Naive thymus-derived CD4-positive, alpha-beta T cell (primary cell): ENCODE measurements at regions not wholly inside any gene's neighbourhood (a gene's known extent, or its start where the extent isn't known, plus 50 kb on each side); places are given as distances from the start of the nearest gene placed in this dataset.
A peak's percentile ranks its signal among the peaks of the same experiment; 100 is the strongest.

Experiments
- ATAC-seq: fragments of 150-1000 bp; cut with Tn5 transposase; 2 replicates; pipeline ENCODE4 v1.10.0; 2021; ENCODE audit warnings: mild to moderate bottlenecking, moderate library complexity
- CTCF ChIA-PET: fragments of 350-600 bp; sonication (Branson Sonifier 250); formaldehyde crosslinking; loops from one replicate; lab custom pipeline; 2021; ENCODE audit warnings: antibody characterized with exemption; lab: Charles Lee
- POLR2A ChIA-PET: fragments of 350-600 bp; sonication (Branson Sonifier 250); formaldehyde crosslinking; loops from one replicate; lab custom pipeline; 2021; ENCODE audit warnings: antibody characterized with exemption, inconsistent platforms; lab: Charles Lee
- DNase-seq, 9 donors: peaks; one replicate each; pipeline versions ENCODE4 v3.0.0 to v3.0.0-alpha.2; 2020 to 2022; ENCODE audit warnings: mixed read lengths in 1 of 9
- H3K27ac ChIP-seq: one replicate; pipeline ENCODE4 v1.7.0; 2013; ENCODE audit warnings: mild to moderate bottlenecking, low read depth, low read length, moderate library complexity
- H3K27me3 ChIP-seq, 2 donors: one replicate each; pipeline ENCODE4 v1.7.0; 2013; ENCODE audit warnings: low read length in 2 of 2, mild to moderate bottlenecking in 2 of 2, moderate library complexity in 2 of 2; ENCODE audit not compliant: control insufficient read depth in 2 of 2, insufficient read depth in 2 of 2
- H3K36me3 ChIP-seq, 3 experiments: 1 replicate in 2 of 3; 2 replicates in 1 of 3; pipeline ENCODE4 v1.7.0; 2013; ENCODE audit warnings: low read length in 3 of 3, mild to moderate bottlenecking in 3 of 3, moderate library complexity in 1 of 3; ENCODE audit not compliant: insufficient read depth in 3 of 3, control insufficient read depth in 2 of 3
- H3K4me1 ChIP-seq, 2 donors: one replicate each; pipeline ENCODE4 v1.7.0; 2013; ENCODE audit warnings: low read length in 2 of 2, mild to moderate bottlenecking in 2 of 2, moderate library complexity in 1 of 2; ENCODE audit not compliant: control insufficient read depth in 2 of 2, insufficient read depth in 2 of 2
- H3K4me3 ChIP-seq: 2 replicates; pipeline ENCODE4 v1.7.0; 2013; ENCODE audit warnings: mild to moderate bottlenecking, low read length
- H3K9me3 ChIP-seq, 3 experiments: 1 replicate in 2 of 3; 2 replicates in 1 of 3; pipeline ENCODE4 v1.7.0; 2013; ENCODE audit warnings: low read length in 3 of 3; ENCODE audit not compliant: control insufficient read depth in 2 of 3
- H3K27ac Mint-ChIP-seq, 9 donors: one replicate each; pipeline ENCODE4 v1.8.0; 2020 to 2022; ENCODE audit warnings: mixed read lengths in 9 of 9, mild to moderate bottlenecking in 8 of 9, moderate library complexity in 5 of 9, inconsistent platforms in 2 of 9
- H3K27me3 Mint-ChIP-seq, 5 donors: one replicate each; pipeline ENCODE4 v1.8.0; 2021 to 2022; ENCODE audit warnings: mixed read lengths in 5 of 5, mild to moderate bottlenecking in 1 of 5
- H3K36me3 Mint-ChIP-seq, 5 donors: one replicate each; pipeline ENCODE4 v1.8.0; 2020 to 2022; ENCODE audit warnings: mixed read lengths in 5 of 5, mild to moderate bottlenecking in 3 of 5, inconsistent platforms in 1 of 5
- H3K4me1 Mint-ChIP-seq, 7 donors: one replicate each; pipeline ENCODE4 v1.8.0; 2020 to 2022; ENCODE audit warnings: mixed read lengths in 7 of 7, mild to moderate bottlenecking in 3 of 7, inconsistent platforms in 1 of 7
- H3K4me3 Mint-ChIP-seq, 10 donors: one replicate each; pipeline ENCODE4 v1.8.0; 2020 to 2022; ENCODE audit warnings: mild to moderate bottlenecking in 10 of 10, mixed read lengths in 10 of 10, moderate library complexity in 6 of 10, inconsistent platforms in 2 of 10
- H3K9me3 Mint-ChIP-seq, 11 donors: one replicate each; pipeline ENCODE4 v1.8.0; 2020 to 2022; ENCODE audit warnings: mixed read lengths in 11 of 11, mild to moderate bottlenecking in 4 of 11, inconsistent platforms in 1 of 11, moderate library complexity in 1 of 11
- intact Hi-C, 2 donors: fragments of 100-400 bp; cut with micrococcal nuclease; formaldehyde crosslinking; loops; one replicate each; pipeline ENCODE4 v1.15.1; 2023

DNA sequence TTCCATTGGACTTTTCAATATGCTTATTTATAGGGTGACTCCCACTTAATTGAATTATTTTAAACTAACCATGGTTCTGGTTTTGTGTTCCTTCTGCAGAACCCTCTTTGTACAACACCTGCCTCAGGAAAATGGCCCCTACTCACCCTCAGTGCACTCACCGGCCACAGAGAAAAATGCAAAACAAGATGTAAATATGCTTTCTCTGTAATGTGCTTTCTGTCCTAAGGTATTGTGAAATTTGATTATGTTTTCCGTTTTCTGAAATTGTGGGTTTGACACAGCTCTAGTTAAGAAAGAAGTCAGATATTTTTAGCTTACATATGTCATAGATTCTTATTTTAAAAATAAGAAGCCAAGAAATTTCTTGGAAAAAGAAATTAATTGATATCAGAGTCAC is 357.7 kb upstream of the SMIM21 start:
- no peak overlapping the region for H3K4me3 Mint-ChIP-seq
- Histone ChIP-seq H3K36me3 (no peaks in the 10 kb centered on the region), H3K27ac (no peak overlapping the region), H3K4me3 (no peak overlapping the region), H3K4me1 (no peaks in the 10 kb centered on the region), H3K9me3 (no peaks in the 10 kb centered on the region), H3K27me3 (no peaks in the 10 kb centered on the region)
- ChIA-PET CTCF (no interaction called here), POLR2A (no interaction called here)
- peaks cover 0 to 4% (median 0%) of the 10 kb centered on the region in 11 donors for H3K9me3 Mint-ChIP-seq
- intact Hi-C loops = no loop called here
- peaks cover 0 to 64% (median 35%) of the 10 kb centered on the region in 5 donors for H3K27me3 Mint-ChIP-seq
- H3K36me3 Mint-ChIP-seq = no peaks in the 10 kb centered on the region
- ATAC-seq (no peak), DNase-seq (no peak)
- peaks cover 0 to 4% (median 0%) of the 10 kb centered on the region in 7 donors for H3K4me1 Mint-ChIP-seq
- no peak overlapping the region for H3K27ac Mint-ChIP-seq

DNA sequence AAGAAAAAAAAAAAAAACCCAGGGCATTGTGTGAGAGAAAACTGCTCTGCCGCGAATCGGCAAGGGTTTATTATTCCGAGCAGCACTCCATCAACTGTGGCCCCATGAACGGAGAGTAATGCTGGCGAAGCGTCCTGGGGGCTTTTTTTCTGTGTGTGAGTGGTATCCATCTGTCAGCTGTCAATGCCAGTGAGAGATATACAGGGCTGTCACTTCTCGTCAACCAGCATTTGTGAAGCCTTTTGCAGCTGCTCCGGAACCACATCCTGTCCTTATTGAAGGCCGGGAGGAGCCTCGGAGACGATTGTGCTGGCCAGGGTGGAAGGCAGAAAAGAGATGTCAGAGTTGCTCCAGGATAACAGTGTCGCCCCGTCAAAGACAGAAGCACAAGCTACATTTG is 356.9 kb upstream of the SMIM21 start:
- H3K36me3 Mint-ChIP-seq = no peaks in the 10 kb centered on the region
- Histone ChIP-seq H3K4me3 (no peak overlapping the region), H3K9me3 (no peaks in the 10 kb centered on the region), H3K4me1 (no peaks in the 10 kb centered on the region), H3K27me3 (no peaks in the 10 kb centered on the region), H3K36me3 (no peaks in the 10 kb centered on the region), H3K27ac (no peak overlapping the region)
- ATAC-seq (no peak), DNase-seq (no peak)
- peaks cover 0 to 4% (median 0%) of the 10 kb centered on the region in 7 donors for H3K4me1 Mint-ChIP-seq
- no peak overlapping the region for H3K27ac Mint-ChIP-seq
- H3K9me3 Mint-ChIP-seq = peaks cover 0 to 5% (median 0%) of the 10 kb centered on the region in 11 donors
- H3K4me3 Mint-ChIP-seq = no peak overlapping the region
- POLR2A ChIA-PET = no interaction called here
- intact Hi-C loops = no loop called here
- peaks cover 0 to 62% (median 40%) of the 10 kb centered on the region in 5 donors for H3K27me3 Mint-ChIP-seq
- CTCF ChIA-PET = no interaction called here

DNA sequence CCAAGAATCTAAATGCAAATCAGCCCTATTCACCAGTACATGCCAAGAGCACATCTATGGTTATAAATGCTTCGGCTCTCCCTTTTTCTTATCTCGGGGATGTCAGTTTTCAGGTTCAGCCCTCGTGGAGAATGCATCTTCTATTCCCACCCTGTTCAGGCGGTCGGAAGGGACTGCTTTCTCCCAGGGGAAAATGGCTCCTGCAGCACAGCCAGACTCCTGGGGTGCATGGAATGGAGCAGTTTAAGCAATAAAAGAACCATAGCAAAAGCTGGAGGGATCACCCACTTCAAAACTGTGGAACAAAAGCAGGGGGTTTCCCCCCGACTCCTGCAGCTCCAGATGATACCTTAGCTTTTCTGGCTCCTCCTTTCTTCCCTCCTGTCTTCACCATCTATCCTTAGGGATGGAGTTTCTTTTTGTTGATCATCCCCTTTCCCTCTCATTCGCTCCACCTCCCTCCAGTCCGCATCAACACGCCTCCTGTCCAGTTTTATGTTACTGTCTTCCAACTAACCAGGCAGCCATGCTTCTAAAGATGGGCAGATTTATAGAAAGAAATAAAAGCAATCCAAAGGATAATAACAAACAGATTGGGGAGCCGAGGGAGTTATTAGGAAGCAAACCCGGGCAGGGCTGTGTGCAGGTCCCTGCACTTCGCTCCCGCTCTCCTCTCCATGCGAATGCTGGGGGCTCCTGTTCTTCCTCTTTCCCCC is 356.2 kb upstream of the SMIM21 start:
- H3K27ac Mint-ChIP-seq = no peak overlapping the region
- H3K4me3 Mint-ChIP-seq = no peak overlapping the region
- Histone ChIP-seq H3K27me3 (no peaks in the 10 kb centered on the region), H3K36me3 (no peaks in the 10 kb centered on the region), H3K4me3 (no peak overlapping the region), H3K9me3 (no peaks in the 10 kb centered on the region), H3K4me1 (no peaks in the 10 kb centered on the region), H3K27ac (no peak overlapping the region)
- no peak for DNase-seq
- POLR2A ChIA-PET = no interaction called here
- H3K27me3 Mint-ChIP-seq = peaks cover 0 to 57% (median 40%) of the 10 kb centered on the region in 5 donors
- H3K9me3 Mint-ChIP-seq = peaks cover 0 to 5% (median 0%) of the 10 kb centered on the region in 11 donors
- CTCF ChIA-PET = no interaction called here
- H3K36me3 Mint-ChIP-seq = no peaks in the 10 kb centered on the region
- ATAC-seq = no peak
- intact Hi-C loops = no loop called here
- peaks cover 0 to 4% (median 0%) of the 10 kb centered on the region in 7 donors for H3K4me1 Mint-ChIP-seq

DNA sequence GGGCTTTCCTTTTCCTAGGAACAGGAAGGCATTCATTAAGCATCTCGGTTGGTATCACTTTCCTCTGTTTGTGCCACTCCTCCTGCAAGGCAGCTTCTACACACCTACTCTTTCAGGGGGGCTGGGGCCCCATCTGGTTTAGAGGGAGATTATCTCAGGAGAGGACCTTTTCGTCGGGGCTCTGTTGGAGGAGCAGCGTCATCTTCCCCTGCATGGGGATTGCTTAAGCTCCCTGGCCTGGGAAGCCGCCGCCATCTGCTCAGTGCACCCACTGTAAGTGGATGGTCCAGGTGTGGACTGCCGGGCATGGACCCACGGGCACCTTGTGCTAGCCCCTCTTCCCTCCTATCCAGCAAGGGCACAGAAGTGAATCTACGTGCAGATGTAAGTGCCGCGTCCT is 355.3 kb upstream of the SMIM21 start:
- Mint-ChIP-seq H3K9me3 (peaks cover 0 to 3% (median 0%) of the 10 kb centered on the region in 11 donors), H3K27ac (no peak overlapping the region), H3K4me1 (peaks cover 0 to 4% (median 0%) of the 10 kb centered on the region in 7 donors), H3K27me3 (peaks cover 0 to 54% (median 36%) of the 10 kb centered on the region in 5 donors), H3K36me3 (no peaks in the 10 kb centered on the region), H3K4me3 (no peak overlapping the region)
- intact Hi-C loops = no loop called here
- DNase-seq (no peak), ATAC-seq (no peak)
- Histone ChIP-seq H3K36me3 (no peaks in the 10 kb centered on the region), H3K27ac (no peak overlapping the region), H3K4me1 (no peaks in the 10 kb centered on the region), H3K27me3 (no peaks in the 10 kb centered on the region), H3K9me3 (no peaks in the 10 kb centered on the region), H3K4me3 (no peak overlapping the region)
- CTCF ChIA-PET = no interaction called here
- POLR2A ChIA-PET = no interaction called here

DNA sequence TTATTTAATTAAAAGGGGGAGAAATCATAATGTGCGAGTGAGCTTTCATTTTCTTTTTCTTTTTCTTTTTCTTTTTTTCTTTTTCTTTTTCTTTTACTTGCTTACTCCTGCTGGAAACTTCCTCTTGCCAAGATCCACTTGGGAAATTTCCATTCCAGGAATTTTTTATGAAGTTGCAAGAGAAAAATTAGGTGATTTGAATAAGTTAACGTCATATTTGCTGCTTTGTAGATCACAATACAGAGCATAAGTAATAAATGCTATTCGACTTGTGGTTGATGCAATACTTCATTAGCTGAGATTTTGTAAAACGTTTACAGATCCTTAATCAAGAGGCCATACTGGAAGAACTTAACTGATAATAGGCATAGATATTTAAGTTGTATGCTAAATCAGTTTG is 354.7 kb upstream of the SMIM21 start:
- Mint-ChIP-seq H3K27me3 (peaks cover 0 to 54% (median 34%) of the 10 kb centered on the region in 5 donors), H3K36me3 (no peaks in the 10 kb centered on the region), H3K9me3 (peaks cover 0 to 3% (median 0%) of the 10 kb centered on the region in 11 donors), H3K4me1 (peaks cover 0 to 4% (median 0%) of the 10 kb centered on the region in 7 donors), H3K27ac (no peak overlapping the region), H3K4me3 (no peak overlapping the region)
- no peaks in the 10 kb centered on the region for H3K27me3 ChIP-seq
- no peaks in the 10 kb centered on the region for H3K36me3 ChIP-seq
- ATAC-seq (no peak), DNase-seq (no peak)
- no peak overlapping the region for H3K4me3 ChIP-seq
- intact Hi-C loops = no loop called here
- no peaks in the 10 kb centered on the region for H3K9me3 ChIP-seq
- POLR2A ChIA-PET = no interaction called here
- H3K27ac ChIP-seq = no peak overlapping the region
- no peaks in the 10 kb centered on the region for H3K4me1 ChIP-seq
- CTCF ChIA-PET = no interaction called here

DNA sequence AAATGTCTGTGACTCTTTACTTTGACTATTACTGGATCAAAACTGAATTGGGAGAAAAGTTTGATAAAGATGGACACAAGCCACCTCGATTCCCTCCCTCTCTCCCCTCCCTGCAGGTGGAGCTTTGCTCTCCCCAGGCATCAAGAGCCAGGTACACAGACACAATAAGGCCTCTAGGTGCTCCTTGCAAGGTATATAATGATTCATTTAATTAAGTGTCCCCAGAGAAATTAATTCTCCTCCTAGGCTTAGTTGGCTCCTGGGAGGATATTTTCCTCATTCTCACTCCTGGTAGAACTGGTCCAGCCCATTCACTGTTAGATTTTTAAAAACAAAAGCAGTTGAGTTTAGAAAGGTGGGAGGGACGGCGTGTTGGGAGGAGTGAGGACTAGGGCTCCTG is 352.4 kb upstream of the SMIM21 start:
- no peaks in the 10 kb centered on the region for H3K4me1 ChIP-seq
- Mint-ChIP-seq H3K4me3 (no peak overlapping the region), H3K27ac (no peak overlapping the region), H3K27me3 (peaks cover 0 to 50% (median 19%) of the 10 kb centered on the region in 5 donors), H3K36me3 (no peaks in the 10 kb centered on the region), H3K9me3 (peaks cover 0 to 1% (median 0%) of the 10 kb centered on the region in 11 donors), H3K4me1 (peaks cover 0 to 4% (median 0%) of the 10 kb centered on the region in 7 donors)
- POLR2A ChIA-PET = no interaction called here
- intact Hi-C loops = no loop called here
- ATAC-seq (no peak), DNase-seq (no peak)
- no peaks in the 10 kb centered on the region for H3K27me3 ChIP-seq
- H3K36me3 ChIP-seq = no peaks in the 10 kb centered on the region
- no peak overlapping the region for H3K4me3 ChIP-seq
- CTCF ChIA-PET = no interaction called here
- H3K27ac ChIP-seq = no peak overlapping the region
- no peaks in the 10 kb centered on the region for H3K9me3 ChIP-seq

DNA sequence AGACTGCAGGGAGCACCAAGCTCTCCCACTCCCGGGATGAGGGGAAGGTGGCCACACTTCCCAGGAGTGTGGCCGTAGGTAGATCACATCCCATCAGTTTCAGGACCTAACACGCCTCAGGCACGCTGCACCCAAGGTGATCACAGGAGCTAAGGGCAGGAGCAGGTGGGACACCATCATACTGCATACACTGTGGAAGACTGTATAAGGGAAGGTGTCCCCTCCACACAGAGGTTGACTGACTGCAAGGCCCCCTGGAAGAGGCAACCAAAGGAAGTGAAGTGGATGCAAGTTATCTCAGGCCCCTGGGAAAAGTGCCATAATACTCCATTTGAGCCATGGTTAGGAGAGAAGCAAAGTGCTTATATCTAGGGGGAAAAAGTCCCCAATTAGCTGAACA is 351.9 kb upstream of the SMIM21 start:
- Histone ChIP-seq H3K27ac (no peak overlapping the region), H3K36me3 (no peaks in the 10 kb centered on the region), H3K4me3 (no peak overlapping the region), H3K27me3 (no peaks in the 10 kb centered on the region), H3K4me1 (no peaks in the 10 kb centered on the region), H3K9me3 (no peaks in the 10 kb centered on the region)
- Mint-ChIP-seq H3K4me3 (no peak overlapping the region), H3K9me3 (peaks cover 0 to 1% (median 0%) of the 10 kb centered on the region in 11 donors), H3K27me3 (peaks cover 0 to 50% (median 19%) of the 10 kb centered on the region in 5 donors), H3K36me3 (no peaks in the 10 kb centered on the region), H3K4me1 (peaks cover 0 to 4% (median 0%) of the 10 kb centered on the region in 7 donors), H3K27ac (no peak overlapping the region)
- intact Hi-C loops = no loop called here
- POLR2A ChIA-PET = no interaction called here
- DNase-seq = no peak
- peak; percentile 26 for ATAC-seq
- CTCF ChIA-PET = no interaction called here
